NCI-H2196 (cell line): ENCODE measurements at regions not wholly inside any gene's neighbourhood (a gene's known extent, or its start where the extent isn't known, plus 50 kb on each side); places are given as distances from the start of the nearest gene placed in this dataset.
"Not testable (repeated sequence)": the region's sequence is repeated elsewhere in the genome, so short reads cannot be mapped to it uniquely, and the experiment has no call there.

Source experiments
- DNase-seq: peaks from one replicate; lab custom pipeline; 2025; ENCODE audit not compliant: unreplicated experiment; lab: John Stamatoyannopoulos, UW

DNA sequence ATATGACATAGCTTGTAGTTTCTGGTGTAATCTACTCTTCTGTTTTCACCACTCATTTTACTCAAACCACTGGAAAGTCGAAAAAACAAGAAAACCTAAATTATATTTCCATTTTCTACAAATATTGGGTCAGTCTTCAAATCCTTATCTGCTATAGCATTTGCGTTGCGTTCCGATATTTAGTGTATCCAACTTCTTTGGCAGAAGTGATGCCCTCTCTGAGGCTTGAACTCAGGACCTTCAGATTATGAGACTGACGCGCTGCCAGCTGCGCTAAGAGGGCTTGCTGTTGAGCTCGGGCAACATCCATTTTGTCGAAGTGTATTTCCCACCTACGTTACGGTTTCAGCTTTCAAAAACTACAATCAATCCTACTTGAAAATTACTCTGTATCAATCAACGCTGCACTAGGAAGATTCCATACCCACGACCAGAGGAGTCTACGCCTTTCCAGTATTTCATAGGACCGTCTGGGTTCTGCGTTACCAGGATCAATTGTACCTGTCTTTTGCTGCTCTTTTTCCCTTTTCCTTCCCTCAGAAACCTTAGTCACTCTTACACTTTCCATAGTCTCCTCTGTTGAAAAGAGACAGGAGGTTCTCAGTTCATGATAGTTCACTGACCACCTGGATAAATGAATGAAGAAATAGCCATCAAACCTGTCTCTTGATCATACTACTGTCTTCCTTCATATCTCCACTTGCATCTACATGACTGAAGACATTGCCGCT lies 140.5 kb upstream of the ZNF322 start:
- not testable (repeated sequence) for DNase-seq

DNA sequence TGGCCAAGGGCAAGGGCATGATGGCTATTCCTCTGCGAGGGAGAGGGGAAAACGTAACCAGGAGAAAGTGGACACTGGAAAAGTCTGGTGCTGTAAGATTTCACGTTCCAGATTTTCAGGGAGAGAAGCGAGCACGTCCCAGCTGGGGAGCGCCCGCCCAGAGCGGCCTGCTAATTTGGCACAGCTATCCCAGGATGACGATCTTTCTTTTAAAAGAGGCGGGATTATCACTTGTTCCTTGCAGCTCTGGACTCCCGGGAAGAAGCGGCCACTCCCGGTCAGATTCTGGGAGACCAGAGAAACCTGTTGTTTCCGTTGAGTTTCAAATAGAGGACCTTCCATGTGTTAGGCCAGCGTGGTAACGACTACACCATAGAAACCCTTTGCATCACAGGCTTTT lies 144.2 kb upstream of the ZNF322 start:
- DNase-seq: not testable (repeated sequence)

DNA sequence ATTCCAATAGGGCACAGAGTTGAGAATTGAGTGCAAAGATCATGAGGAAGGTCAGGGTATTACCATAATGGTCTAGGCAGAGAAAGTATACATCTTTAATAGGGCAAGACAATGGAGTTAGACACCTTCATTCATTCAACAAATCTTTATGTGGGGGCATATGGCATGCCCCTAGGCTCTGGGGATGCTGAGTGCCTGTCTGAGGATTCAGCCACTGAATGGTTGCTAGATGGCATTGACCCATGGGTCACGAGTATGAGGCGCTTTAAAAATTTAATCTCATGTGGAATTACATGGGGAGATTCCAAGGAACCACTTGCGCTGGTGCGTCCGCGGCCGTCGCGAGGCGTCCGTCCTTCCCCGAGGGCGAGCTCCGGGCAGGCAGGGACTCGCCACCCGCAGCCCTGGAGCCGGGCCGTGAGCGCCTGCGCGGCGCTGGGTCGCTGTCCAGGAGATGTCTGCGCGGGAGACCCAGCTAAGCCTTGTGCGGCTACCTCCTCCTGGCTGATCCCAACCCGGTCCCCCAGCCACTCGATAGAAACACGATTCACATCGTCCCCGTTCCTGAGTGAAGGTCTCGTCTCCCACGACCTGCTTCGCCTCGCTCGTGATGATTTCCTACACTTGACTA lies 152.1 kb upstream of the ZNF322 start:
- DNase-seq: not testable (repeated sequence)

DNA sequence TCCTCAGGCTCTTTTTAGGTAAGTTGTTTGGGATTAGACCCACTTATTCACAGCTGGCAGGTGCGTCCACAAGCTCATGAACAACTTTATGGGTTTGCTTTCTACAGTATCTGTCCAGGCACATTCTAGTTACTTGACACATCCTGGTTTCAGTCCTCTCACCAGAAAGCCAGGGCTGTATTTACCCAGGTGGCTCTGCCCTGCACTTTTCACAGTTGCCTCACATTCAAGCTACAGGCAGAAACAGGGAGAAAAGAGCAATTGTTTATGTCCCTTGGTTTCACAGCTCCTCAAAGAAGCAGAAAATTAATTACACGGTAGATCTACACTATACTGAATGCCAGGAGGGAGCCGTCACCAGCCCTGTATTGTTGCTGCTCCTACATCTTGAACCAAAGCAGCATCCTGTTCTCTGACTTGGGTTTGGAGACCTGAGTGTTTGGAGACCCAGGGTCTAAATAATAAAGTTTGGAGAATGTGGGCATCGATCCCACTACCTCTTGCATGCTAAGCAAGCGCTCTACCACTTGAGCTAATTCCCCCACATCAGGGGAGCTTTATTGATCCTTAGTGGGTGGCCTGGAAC lies 159.2 kb upstream of the ZNF322 start:
- DNase-seq: not testable (repeated sequence)

DNA sequence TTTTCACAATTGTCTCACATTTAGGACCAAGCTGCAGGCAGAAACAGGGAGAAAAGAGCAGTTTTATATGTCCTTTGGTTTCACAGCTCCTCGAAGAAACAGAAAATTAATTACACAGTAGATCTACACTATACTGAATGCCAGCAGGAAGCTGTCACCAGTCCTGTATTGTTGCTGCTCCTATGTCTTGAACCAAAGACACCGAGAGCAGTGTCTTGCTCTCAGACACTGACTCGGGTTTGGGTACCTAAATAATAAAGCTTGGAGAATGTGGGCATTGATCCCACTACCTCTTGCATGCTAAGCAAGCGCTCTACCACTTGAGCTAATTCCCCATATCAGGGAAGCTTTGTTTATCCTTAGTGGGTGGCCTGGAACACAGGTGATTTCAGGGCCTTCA lies 168.4 kb upstream of the ZNF322 start:
- not testable (repeated sequence) for DNase-seq

DNA sequence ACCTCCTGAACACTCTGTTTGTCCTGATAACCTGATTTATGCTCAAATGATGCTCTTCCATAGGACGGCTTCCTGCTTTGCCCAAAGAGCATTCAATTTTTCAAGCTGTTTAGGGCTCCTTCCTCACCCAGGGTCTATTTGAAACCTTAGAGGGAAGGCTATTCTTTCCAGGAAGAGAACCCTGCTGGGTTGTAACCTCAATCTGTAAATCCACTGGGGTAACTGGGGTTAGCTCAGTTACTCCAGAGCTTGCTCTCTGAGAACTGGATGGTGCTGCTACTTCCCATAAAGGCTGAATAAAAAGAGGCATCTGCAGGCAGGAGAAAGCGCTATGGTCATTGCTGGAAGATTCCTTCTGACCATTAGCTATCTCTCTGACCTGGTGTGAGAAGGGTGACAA lies 169.9 kb upstream of the ZNF322 start:
- DNase-seq: not testable (repeated sequence)

DNA sequence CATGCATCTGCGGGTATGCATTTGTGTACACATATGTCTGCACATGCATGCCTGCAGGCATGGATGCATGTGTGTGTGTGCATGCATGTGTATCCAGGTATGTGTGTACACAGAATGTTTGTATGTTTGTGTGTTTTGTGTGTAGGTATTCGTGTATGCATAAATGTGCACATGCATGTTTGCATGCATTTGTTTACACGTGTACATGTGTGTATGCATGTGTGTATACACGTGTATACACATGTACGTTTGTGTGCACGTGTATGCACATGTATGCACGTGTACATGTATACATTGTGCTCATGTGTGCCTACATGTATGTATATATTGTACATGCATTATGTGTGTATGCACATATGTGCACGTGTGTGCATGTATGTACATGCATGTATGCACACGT lies 171.4 kb upstream of the ZNF322 start:
- not testable (repeated sequence) for DNase-seq

DNA sequence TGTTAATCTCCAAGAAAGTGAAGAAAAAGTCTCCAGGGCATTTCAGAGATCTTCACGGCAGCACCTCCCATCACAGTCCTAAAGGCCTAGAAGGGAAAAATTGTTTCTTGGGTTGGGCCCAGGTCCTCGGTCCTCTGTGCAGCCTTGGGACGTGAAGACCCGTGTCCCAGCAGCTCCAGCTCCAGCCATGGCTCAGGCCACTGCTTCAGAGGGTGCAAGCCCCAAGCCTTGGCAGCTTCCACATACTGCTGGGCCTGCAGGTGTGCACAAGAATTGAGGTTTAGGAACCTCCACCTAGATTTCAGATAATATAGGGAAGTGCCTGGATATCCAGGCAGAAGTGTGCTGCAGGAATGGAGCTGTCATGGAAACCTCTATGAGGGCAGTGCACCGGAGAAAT lies 176.2 kb upstream of the ZNF322 start:
- DNase-seq: not testable (repeated sequence)

DNA sequence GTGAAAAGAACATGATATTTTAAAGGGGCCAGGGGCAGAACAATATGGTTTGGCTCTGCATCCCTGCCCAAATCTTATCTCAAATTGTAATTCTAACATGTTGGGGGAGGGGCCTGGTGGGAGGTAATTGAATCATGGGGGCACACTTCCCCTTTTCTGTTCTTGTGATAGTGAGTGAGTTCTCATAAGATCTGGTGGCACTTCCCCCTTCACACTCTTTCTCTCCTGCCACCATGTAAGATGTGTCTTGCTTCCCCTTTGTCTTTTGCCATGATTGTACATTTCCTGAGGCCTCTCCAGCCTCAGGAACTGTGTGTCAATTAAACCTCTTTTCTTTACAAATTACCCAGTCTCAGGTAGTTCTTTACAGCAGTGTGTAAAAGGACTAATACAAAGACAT lies 177.1 kb upstream of the ZNF322 start:
- not testable (repeated sequence) for DNase-seq

DNA sequence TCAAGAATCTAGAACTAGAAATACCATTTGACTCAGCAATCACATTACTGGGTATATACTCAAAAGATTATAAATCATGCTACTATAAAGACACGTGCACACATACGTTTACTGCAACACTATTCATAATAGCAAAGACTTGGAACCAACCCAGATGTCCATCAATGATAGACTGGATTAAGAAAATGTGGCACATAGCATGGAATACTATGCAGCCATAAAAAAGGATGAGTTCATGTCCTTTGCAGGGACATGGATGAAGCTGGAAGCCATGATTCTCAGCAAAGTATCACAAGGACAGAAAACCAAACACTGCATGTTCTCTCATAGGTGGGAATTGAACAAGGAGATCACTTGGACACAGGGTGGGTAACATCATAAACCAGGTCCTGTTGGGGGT lies 185.3 kb upstream of the ZNF322 start:
- not testable (repeated sequence) for DNase-seq

DNA sequence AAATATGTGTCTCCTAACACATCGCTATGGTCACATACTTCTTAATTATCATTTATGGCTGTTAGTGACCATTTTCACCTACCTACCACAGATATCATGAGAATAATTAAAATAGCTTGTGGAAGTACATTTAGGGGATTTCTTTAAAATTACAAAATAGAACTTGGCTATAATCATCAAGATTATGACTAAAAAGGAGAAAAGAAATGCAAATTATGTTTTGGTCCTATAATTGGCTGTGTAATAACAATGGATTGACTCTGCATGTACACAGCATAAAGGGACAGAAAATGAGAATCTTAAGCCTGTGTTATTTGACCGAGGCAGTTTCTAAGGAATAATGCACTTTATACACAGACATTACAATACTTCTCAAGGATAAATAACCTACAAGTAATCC lies 197.7 kb upstream of the ZNF322 start:
- not testable (repeated sequence) for DNase-seq

DNA sequence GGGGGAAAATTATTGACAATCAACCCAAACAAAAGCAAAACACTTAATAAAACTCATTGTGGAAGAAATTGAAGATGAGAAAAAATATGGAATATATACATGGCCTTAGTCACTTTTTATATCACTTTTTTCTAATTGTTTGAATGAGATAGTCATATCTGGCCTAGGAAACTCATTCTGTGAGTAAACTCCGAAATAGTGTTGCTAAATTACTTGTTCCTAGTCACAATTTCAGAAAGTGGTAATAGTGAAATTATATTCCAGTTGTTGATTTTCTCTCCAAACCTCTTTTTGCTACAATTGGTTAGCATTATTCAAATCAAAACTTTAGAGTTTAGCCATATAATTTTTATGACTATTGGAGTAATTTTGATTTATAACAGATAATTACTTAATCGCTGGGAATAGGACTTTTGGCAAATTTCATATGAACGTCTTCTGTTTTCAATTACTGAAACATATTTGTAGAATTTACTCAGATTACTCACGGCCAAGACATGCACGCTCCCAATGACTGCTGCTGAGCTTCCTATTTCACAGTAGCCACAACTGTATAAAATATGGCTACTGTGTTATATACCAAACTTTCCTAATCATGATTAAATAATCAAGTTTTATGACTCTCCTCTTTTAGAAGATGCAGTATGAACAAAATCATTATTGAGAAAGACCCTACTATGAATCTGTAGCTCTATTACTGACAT lies 199.7 kb upstream of the ZNF322 start:
- DNase-seq: not testable (repeated sequence)

DNA sequence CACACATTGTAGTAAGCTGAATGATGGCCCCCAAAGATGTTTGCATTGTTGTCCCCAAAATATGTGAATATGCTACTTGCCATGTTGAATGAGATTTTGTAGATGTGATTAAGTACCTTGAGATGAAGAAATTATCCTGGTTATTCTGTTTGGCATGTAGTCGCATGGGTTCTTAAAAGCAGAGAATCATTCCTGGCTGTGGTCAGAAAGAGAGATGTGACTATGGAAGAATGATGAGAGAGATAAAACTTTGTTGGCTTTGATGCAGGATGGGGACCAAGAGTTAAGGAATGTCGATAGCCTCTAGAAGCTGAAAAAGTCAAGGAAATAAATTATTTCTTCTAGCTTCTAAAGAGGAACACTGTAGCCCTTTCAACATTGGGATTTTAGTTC lies 200.2 kb upstream of the ZNF322 start:
- not testable (repeated sequence) for DNase-seq

DNA sequence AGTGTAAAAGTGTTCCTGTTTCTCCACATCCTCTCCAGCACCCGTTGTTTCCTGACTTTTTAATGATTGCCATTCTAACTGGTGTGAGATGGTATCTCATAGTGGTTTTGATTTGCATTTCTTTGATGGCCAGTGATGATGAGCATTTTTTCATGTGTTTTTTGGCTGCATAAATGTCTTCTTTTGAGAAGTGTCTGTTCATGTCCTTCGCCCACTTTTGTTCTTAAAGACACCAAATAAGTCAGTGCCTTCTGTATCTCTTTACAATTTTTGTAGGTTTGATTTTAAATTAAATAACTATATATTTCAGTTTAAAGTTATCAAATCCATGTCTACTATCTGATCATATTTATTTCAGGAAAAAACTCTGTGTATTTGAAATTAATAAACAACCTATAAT lies 202.4 kb upstream of the ZNF322 start:
- not testable (repeated sequence) for DNase-seq

DNA sequence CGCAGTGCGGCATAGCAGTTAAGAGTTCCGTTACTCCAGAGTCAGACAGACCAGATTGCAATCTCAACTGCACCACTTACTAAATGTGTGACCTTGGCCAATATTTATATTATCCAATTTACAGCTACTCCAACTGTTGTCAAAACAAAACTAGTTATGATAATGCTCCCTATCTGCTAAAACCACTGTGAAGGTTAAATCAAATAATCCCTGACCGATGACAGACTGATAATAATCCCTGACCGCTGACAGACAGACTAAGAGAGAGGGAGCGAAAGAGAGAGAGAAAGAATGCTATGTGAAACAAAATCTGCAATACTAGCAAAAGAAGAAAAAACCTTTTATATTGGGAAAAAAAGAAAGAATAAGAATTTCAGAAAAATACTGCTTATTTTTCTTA lies 204.1 kb upstream of the ZNF322 start:
- not testable (repeated sequence) for DNase-seq

DNA sequence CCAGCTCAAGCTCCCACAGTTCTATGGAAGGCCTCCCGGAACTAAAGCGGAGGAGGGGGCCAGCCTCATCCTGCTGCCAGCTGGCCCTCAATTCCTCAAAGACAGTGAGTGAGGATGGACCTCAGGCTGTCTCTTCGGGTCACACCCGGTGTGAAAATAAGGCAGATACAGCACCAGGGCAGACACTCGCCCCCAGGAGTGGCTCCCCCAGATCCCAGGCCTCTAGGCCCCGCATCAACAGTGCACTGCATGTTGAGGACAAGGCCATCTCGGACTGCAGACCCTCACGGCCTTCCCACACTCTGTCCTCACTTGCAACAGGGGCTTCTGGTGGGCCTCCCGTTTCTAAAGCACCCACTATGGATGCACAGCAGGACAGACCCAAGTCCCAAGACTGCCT lies 239.2 kb upstream of the ZNF322 start:
- not testable (repeated sequence) for DNase-seq

DNA sequence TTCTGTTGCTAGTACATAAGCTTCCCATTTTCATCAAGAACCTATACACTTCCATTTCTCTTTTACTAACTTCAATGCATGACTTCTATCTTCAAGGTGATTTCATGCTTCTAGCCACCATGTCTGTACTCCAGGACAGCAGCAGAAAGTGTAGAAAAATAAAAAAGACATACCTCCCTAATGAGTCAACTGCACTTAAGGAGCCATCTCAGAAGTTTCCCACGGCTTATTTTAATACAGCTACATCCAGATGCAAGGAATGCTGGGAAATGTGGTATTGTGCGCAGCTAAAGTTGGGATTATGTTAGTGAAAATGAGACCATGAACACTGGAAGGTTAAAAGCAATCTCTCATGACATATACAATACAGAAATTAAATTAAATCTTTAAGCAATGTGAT lies 264.7 kb upstream of the ZNF322 start:
- not testable (repeated sequence) for DNase-seq

DNA sequence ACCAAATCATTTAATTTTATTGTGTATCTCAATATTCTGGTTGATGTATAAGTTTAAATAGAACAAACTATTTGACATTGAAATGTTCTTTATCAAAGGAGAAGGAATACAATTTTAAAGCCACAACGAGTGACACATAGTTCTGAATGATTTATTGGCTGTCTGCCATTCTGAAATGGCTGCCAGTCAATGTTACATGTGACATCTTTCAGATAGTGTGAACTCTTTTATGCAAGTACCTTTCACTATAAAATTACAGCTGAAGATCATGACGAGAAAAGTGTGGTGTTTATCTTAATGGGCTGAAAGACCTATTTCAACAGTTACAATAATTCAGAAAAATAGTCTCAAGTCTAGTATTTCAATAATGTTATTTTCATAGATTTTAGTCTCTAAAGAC lies 268.6 kb upstream of the ZNF322 start:
- DNase-seq: not testable (repeated sequence)

DNA sequence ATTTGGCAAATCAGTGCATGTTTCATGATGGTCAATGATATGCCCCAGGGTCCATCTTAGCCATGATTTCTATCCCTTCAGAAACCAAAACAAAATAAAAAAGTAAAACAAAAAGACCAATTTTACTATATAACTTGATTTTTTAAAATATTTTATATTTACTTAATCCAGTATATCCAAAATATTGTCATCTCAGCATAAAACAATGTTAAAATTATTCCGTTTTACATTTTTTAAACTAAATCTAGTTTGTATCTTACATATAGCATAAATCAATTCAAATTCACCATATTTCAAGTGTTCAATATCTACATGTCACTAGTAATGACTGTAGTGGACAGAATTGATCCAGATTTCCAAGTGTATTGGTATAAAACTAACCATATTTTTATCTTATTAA lies 277.7 kb upstream of the ZNF322 start:
- DNase-seq: not testable (repeated sequence)

DNA sequence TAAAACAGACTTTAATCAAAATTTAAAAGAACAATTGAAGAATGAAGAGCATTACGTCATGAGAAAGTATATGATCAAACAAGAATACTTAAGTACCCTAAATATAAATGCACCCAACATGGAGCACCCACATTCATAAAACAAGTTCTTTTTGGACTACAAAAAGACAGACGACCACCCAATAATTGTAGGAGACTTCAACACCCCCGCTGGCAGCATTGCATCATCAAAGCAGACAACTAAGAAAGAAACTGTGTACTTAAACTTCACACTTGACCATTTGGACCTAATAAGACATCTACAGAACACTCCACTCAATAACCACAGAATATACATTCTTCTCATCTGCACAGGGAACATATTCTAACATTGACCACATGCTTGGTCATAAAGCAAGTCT lies 291.7 kb upstream of the ZNF322 start:
- not testable (repeated sequence) for DNase-seq

DNA sequence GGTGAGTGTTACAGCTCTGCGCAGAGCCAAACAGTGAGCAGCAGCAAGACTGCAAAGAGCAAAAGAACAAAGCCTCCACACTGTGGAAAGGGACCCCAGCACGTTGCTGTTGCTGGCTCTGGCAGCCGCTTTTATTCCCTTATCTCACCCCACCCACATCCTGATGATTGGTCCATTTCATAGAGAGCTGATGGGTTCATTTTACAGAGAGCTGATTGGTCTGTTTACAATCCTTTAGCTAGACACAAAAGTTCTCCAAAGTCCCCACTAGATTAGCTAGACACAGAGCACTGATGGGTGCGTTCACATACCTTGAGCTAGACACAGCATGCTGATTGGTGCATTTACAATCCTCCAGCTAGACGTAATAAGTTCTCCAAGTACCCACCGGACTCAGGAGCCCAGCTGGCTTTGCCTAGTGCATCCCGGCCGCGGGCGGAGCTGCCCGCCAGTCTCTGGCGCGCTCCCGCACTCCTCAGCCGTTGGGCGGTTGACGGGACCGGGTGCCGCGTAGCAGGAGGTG lies 291.4 kb upstream of the PRSS16 start:
- peak; percentile 57 for DNase-seq
